HEK293 (cell line): ENCODE measurements at regions not wholly inside any gene's neighbourhood (a gene's known extent, or its start where the extent isn't known, plus 50 kb on each side); places are given as distances from the start of the nearest gene placed in this dataset.

ENCODE experiments used
- CTCF ChIA-PET: fragments of 350-600 bp; formaldehyde crosslinking; extraction: SDS; loops from one replicate; lab custom pipeline; 2021; ENCODE audit warnings: antibody characterized with exemption; lab: Yijun Ruan, JAX
- POLR2A ChIA-PET: fragments of 300-600 bp; formaldehyde crosslinking; extraction: SDS; loops from one replicate; lab custom pipeline; 2020; ENCODE audit warnings: antibody characterized with exemption, inconsistent platforms; lab: Yijun Ruan, JAX
- H3K27ac ChIP-seq: fragments of 200-500 bp; sonication (Bioruptor generic); 2 replicates; pipeline ENCODE4 v1.5.1; 2014; ENCODE audit warnings: low read depth, low read length, control low read depth, inconsistent platforms; ENCODE audit errors: extremely low read depth
- H3K36me3 ChIP-seq, 2 experiments: fragments of 200-500 bp in 1 of 2; sonication (Bioruptor generic) in 1 of 2; 1 replicate in 1 of 2; 2 replicates in 1 of 2; pipeline ENCODE4 v1.5.1; 2014 to 2017; ENCODE audit warnings: inconsistent platforms in 2 of 2, low read length in 2 of 2; ENCODE audit not compliant: control insufficient read depth in 2 of 2, insufficient read depth in 1 of 2
- H3K4me1 ChIP-seq: fragments of 200-500 bp; sonication (Bioruptor generic); 2 replicates; pipeline ENCODE4 v1.5.1; 2014; ENCODE audit warnings: mild to moderate bottlenecking, low read length, inconsistent platforms; ENCODE audit not compliant: control insufficient read depth, insufficient read depth
- H3K4me3 ChIP-seq: 2 replicates; pipeline ENCODE4 v1.5.1; 2011; ENCODE audit warnings: low read depth, mild to moderate bottlenecking, control low read depth, low read length, moderate library complexity
- H3K9me3 ChIP-seq: fragments of 200-500 bp; sonication (Bioruptor generic); 2 replicates; pipeline ENCODE4 v1.5.1; 2014; ENCODE audit warnings: low read depth, low read length, inconsistent platforms; ENCODE audit not compliant: control insufficient read depth, insufficient read depth
- SP3 ChIP-seq: fragments of 450-650 bp; formaldehyde crosslinking; IDR thresholded peaks from 2 replicates; pipeline ENCODE4 v1.5.1; 2016; ENCODE audit warnings: missing biosample characterization, missing genetic modification characterization
- ZBTB17 ChIP-seq: fragments of 450-650 bp; formaldehyde crosslinking; IDR thresholded peaks from 2 replicates; pipeline ENCODE4 v1.5.1; 2016; ENCODE audit warnings: missing biosample characterization, missing genetic modification characterization
- ZBTB20 ChIP-seq: fragments of 450-650 bp; formaldehyde crosslinking; IDR thresholded peaks from 2 replicates; pipeline ENCODE4 v1.5.1; 2016; ENCODE audit warnings: missing biosample characterization, missing genetic modification characterization
- ZBTB8A ChIP-seq: fragments of 450-650 bp; formaldehyde crosslinking; IDR thresholded peaks from 2 replicates; pipeline ENCODE4 v1.5.1; 2016; ENCODE audit warnings: missing biosample characterization, missing genetic modification characterization
- ZFP41 ChIP-seq: fragments of 450-650 bp; formaldehyde crosslinking; IDR thresholded peaks from 2 replicates; pipeline ENCODE4 v1.5.1; 2016; ENCODE audit warnings: missing biosample characterization, missing genetic modification characterization, borderline replicate concordance
- ZIC2 ChIP-seq: fragments of 450-650 bp; formaldehyde crosslinking; IDR thresholded peaks from 2 replicates; pipeline ENCODE4 v1.5.1; 2016; ENCODE audit warnings: missing biosample characterization, missing genetic modification characterization
- ZNF202 ChIP-seq: fragments of 450-650 bp; formaldehyde crosslinking; IDR thresholded peaks from 2 replicates; pipeline ENCODE4 v1.5.1; 2016; ENCODE audit warnings: missing biosample characterization, missing genetic modification characterization, borderline replicate concordance
- ZNF223 ChIP-seq: fragments of 450-650 bp; formaldehyde crosslinking; IDR thresholded peaks from 2 replicates; pipeline ENCODE4 v1.5.1; 2016; ENCODE audit warnings: missing biosample characterization, missing genetic modification characterization
- ZNF24 ChIP-seq: fragments of 450-650 bp; formaldehyde crosslinking; IDR thresholded peaks from 2 replicates; pipeline ENCODE4 v1.5.1; 2016; ENCODE audit warnings: missing biosample characterization, missing genetic modification characterization
- ZNF335 ChIP-seq: fragments of 450-650 bp; formaldehyde crosslinking; conservative IDR thresholded peaks from 2 replicates; pipeline ENCODE4 v1.5.1; 2016; ENCODE audit warnings: missing biosample characterization, missing genetic modification characterization
- ZNF341 ChIP-seq: fragments of 450-650 bp; formaldehyde crosslinking; IDR thresholded peaks from 2 replicates; pipeline ENCODE4; 2016; ENCODE audit warnings: low read depth, missing biosample characterization, missing genetic modification characterization
- ZNF394 ChIP-seq: fragments of 450-650 bp; formaldehyde crosslinking; IDR thresholded peaks from 2 replicates; pipeline ENCODE4 v1.5.1; 2016; ENCODE audit warnings: missing biosample characterization, missing genetic modification characterization, mild to moderate bottlenecking, moderate library complexity, borderline replicate concordance
- TF ChIP-seq, protein P1 (sequence below): fragments of 450-650 bp; formaldehyde crosslinking; IDR thresholded peaks from 2 replicates; pipeline ENCODE4 v1.5.1; 2016; ENCODE audit warnings: missing biosample characterization, missing genetic modification characterization
- TF ChIP-seq, protein P2 (sequence below): fragments of 450-650 bp; formaldehyde crosslinking; IDR thresholded peaks from 2 replicates; pipeline ENCODE4 v1.5.1; 2016; ENCODE audit warnings: missing biosample characterization, missing genetic modification characterization
- TF ChIP-seq, protein P3 (sequence below): fragments of 450-650 bp; formaldehyde crosslinking; IDR thresholded peaks from 2 replicates; pipeline ENCODE4 v1.5.1; 2016; ENCODE audit warnings: missing biosample characterization, missing genetic modification characterization
- TF ChIP-seq, protein P4 (sequence below): fragments of 450-650 bp; formaldehyde crosslinking; IDR thresholded peaks from 2 replicates; pipeline ENCODE4 v1.5.1; 2016; ENCODE audit warnings: missing biosample characterization, missing genetic modification characterization

DNA sequence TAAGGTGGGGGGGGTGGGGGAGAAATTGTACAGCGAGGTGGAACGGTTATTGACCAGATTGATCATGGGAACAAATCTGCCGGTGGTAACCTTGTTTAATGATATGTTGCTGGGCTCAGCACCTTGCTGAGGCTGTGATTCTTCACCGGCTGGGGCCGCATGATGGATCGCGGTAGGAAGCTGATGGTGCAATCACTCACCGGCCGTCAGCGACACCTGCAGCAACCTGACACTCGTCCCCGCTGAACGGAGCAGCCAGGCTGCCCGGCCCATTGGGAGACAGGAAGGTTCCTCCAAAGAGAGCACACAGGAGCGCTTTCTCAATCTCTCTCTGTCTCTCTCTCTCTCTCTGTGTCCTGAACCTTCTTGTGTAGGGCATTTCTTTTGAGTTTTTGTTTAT lies 128.5 kb upstream of the RRP15 start:
- Histone ChIP-seq H3K9me3 (no peaks in the 10 kb centered on the region), H3K36me3 (no peaks in the 10 kb centered on the region), H3K4me3 (no peak overlapping the region), H3K27ac (no peak overlapping the region), H3K4me1 (no peaks in the 10 kb centered on the region)
- POLR2A ChIA-PET, result no interaction called here
- CTCF ChIA-PET, result no interaction called here
- TF ChIP-seq ZNF394 (tag by site-specific recombination), result no peak
- TF ChIP-seq ZNF202 (tag by site-specific recombination), result 0 out of 2 replicates have a peak, but pooled peaks have one; percentile 9

DNA sequence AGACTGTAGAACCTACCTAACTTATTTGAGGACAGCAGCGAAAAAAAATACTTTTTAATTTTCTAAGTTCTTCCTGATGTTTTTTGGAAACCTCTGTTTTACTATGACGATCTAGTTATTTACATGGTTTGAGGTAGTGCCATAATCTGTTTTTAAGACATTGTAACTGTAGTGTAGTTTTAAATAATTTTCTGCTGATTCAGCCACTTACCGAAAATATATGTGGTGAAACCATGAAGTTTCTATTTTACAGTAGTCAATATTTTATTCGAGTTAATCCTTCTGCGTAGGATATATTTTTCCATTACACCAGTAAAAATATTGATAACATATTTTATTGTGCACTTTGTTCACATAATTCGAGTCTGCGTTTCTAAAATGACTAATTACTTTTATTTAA lies 121.7 kb upstream of the RRP15 start:
- Histone ChIP-seq H3K4me3 (no peak overlapping the region), H3K9me3 (no peaks in the 10 kb centered on the region), H3K27ac (no peak overlapping the region), H3K4me1 (no peaks in the 10 kb centered on the region), H3K36me3 (no peaks in the 10 kb centered on the region)
- POLR2A ChIA-PET, result no interaction called here
- CTCF ChIA-PET, result no interaction called here
- TF ChIP-seq, protein P1, sequence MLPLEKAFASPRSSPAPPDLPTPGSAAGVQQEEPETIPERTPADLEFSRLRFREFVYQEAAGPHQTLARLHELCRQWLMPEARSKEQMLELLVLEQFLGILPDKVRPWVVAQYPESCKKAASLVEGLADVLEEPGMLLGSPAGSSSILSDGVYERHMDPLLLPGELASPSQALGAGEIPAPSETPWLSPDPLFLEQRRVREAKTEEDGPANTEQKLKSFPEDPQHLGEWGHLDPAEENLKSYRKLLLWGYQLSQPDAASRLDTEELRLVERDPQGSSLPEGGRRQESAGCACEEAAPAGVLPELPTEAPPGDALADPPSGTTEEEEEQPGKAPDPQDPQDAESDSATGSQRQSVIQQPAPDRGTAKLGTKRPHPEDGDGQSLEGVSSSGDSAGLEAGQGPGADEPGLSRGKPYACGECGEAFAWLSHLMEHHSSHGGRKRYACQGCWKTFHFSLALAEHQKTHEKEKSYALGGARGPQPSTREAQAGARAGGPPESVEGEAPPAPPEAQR, result no peak
- TF ChIP-seq ZFP41 (tag by site-specific recombination) (no peak), ZNF24 (tag by site-specific recombination) (no peak)
- TF ChIP-seq, protein P2, sequence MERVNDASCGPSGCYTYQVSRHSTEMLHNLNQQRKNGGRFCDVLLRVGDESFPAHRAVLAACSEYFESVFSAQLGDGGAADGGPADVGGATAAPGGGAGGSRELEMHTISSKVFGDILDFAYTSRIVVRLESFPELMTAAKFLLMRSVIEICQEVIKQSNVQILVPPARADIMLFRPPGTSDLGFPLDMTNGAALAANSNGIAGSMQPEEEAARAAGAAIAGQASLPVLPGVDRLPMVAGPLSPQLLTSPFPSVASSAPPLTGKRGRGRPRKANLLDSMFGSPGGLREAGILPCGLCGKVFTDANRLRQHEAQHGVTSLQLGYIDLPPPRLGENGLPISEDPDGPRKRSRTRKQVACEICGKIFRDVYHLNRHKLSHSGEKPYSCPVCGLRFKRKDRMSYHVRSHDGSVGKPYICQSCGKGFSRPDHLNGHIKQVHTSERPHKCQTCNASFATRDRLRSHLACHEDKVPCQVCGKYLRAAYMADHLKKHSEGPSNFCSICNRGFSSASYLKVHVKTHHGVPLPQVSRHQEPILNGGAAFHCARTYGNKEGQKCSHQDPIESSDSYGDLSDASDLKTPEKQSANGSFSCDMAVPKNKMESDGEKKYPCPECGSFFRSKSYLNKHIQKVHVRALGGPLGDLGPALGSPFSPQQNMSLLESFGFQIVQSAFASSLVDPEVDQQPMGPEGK (tag by site-specific recombination), result no peak
- TF ChIP-seq, protein P3, sequence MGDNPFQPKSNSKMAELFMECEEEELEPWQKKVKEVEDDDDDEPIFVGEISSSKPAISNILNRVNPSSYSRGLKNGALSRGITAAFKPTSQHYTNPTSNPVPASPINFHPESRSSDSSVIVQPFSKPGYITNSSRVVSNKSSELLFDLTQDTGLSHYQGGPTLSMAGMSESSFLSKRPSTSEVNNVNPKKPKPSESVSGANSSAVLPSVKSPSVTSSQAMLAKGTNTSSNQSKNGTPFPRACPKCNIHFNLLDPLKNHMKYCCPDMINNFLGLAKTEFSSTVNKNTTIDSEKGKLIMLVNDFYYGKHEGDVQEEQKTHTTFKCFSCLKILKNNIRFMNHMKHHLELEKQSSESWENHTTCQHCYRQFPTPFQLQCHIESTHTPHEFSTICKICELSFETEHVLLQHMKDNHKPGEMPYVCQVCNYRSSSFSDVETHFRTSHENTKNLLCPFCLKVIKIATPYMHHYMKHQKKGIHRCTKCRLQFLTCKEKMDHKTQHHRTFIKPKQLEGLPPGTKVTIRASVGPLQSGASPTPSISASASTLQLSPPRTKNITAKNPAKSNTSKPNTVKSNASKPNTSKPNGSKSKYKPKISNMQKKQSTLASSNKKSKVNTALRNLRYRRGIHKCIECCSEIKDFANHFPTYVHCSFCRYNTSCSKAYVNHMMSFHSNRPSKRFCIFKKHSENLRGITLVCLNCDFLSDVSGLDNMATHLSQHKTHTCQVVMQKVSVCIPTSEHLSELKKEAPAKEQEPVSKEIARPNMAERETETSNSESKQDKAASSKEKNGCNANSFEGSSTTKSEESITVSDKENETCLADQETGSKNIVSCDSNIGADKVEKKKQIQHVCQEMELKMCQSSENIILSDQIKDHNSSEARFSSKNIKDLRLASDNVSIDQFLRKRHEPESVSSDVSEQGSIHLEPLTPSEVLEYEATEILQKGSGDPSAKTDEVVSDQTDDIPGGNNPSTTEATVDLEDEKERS (tag by site-specific recombination), result no peak

DNA sequence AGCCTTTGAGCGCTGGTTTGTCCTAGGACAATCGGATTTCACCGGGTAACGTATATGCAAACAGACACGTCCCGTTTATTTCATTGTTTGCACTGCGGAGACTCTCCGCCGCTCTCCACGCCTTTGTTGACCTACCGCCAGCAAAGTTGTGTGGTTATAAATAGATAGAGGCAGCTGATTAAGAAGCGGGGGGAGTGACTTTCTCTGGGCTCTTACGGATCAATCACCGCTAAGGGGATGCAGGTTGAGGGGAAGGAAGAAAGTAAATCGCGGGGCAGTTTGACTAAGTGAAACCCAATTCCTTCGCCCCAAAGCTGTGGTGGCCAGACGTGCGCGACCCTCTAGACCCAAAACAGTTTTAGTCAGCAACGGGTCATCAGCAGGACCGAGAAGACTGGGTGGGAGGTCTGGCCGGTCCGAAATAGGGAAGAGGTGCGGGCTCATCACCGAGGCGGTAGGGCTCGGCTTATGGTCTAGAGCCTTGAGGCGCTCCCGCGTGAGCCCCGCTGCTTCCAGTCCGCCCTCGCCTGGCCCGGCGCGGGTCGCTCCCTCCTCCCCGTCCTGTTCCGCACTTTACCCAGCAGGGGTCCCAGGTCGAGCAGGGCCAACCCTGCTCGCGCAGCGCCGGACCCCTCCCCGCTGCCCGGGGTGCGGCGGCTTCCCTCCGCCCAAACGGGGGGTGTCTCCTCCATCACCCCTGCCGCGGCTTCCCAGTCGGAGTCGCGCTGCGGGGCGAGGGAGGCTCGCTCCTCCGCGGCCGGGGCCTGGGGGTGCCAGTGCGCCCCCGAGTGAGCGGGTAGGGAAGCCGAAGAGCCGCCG lies 120.8 kb upstream of the RRP15 start:
- CTCF ChIA-PET, result no interaction called here
- H3K36me3 ChIP-seq, result no peaks in the 10 kb centered on the region
- POLR2A ChIA-PET, result no interaction called here
- H3K27ac ChIP-seq, result no peak overlapping the region; the same call in 1 of the 2 replicates
- no peaks in the 10 kb centered on the region for H3K4me1 ChIP-seq
- H3K9me3 ChIP-seq, result no peaks in the 10 kb centered on the region
- peak overlapping the region; percentile 56 for H3K4me3 ChIP-seq
- TF ChIP-seq ZIC2 (tag by site-specific recombination) (peak; percentile 92), ZNF335 (tag by site-specific recombination) (peak; percentile 53; the same call in 1 of the 2 replicates), SP3 (no peak), ZBTB8A (tag by site-specific recombination) (peak; percentile 23; the same call in 1 of the 2 replicates), ZNF341 (tag by site-specific recombination) (peak; percentile 73), ZNF223 (tag by site-specific recombination) (peak; percentile 93), ZBTB17 (tag by site-specific recombination) (peak; percentile 70), ZBTB20 (tag by site-specific recombination) (peak; percentile 64)
- TF ChIP-seq, protein P4, sequence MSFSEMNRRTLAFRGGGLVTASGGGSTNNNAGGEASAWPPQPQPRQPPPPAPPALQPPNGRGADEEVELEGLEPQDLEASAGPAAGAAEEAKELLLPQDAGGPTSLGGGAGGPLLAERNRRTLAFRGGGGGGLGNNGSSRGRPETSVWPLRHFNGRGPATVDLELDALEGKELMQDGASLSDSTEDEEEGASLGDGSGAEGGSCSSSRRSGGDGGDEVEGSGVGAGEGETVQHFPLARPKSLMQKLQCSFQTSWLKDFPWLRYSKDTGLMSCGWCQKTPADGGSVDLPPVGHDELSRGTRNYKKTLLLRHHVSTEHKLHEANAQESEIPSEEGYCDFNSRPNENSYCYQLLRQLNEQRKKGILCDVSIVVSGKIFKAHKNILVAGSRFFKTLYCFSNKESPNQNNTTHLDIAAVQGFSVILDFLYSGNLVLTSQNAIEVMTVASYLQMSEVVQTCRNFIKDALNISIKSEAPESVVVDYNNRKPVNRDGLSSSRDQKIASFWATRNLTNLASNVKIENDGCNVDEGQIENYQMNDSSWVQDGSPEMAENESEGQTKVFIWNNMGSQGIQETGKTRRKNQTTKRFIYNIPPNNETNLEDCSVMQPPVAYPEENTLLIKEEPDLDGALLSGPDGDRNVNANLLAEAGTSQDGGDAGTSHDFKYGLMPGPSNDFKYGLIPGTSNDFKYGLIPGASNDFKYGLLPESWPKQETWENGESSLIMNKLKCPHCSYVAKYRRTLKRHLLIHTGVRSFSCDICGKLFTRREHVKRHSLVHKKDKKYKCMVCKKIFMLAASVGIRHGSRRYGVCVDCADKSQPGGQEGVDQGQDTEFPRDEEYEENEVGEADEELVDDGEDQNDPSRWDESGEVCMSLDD (tag by site-specific recombination), result peak; percentile 65; the same call in 1 of the 2 replicates
- TF ChIP-seq, protein P2 (tag by site-specific recombination), result peak; percentile 35; the same call in 1 of the 2 replicates
